GM13977 (cell line): ENCODE measurements at regions not wholly inside any gene's neighbourhood (a gene's known extent, or its start where the extent isn't known, plus 50 kb on each side); places are given as distances from the start of the nearest gene placed in this dataset.

ENCODE experiments used
- DNase-seq: peaks from one replicate; pipeline ENCODE4 v3.0.0; 2012; ENCODE audit warnings: low spot score
- CTCF ChIP-seq: IDR thresholded peaks from 2 replicates; pipeline ENCODE4 v1.5.1; 2012; ENCODE audit warnings: mild to moderate bottlenecking, control low read depth; ENCODE audit not compliant: insufficient read depth; ENCODE audit errors: extremely low read depth, missing control alignments
- in situ Hi-C: fragments of 300-500 bp; cut with MboI; formaldehyde crosslinking; loops from one replicate; pipeline ENCODE4 v1.12.0; 2022; ENCODE audit warnings: low sequenced_read_pairs, low pct_unique_long_range_greater_than_20kb, mixed read lengths, inconsistent platforms; ENCODE audit not compliant: unreplicated experiment

DNA sequence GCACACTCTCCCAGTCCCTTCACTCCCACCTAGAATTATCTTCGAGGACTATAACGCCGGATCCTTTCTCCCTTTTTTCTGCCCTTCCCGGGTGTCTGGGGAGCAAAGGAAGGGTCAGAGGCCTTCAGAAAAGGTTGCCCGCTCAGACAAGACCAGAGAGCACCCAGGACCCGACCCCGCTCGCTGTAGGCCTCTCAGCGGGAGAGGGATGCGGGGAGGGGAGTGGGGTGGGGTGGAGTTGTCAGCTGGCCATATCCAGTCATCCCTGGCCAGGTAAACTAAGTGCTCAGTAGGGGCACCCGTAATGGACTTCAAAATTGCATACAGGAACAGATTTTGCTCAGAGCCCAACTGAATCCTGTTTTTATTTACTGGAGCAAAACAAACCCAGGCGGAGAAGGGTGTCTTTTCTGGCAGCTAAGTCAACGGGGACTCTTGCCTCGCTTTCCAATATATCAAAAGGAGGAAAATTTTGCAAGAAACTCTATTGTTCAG is 65.0 kb downstream of the NOL4 start:
- TF ChIP-seq CTCF: no peak
- no peak for DNase-seq
- in situ Hi-C loops: no loop called here

DNA sequence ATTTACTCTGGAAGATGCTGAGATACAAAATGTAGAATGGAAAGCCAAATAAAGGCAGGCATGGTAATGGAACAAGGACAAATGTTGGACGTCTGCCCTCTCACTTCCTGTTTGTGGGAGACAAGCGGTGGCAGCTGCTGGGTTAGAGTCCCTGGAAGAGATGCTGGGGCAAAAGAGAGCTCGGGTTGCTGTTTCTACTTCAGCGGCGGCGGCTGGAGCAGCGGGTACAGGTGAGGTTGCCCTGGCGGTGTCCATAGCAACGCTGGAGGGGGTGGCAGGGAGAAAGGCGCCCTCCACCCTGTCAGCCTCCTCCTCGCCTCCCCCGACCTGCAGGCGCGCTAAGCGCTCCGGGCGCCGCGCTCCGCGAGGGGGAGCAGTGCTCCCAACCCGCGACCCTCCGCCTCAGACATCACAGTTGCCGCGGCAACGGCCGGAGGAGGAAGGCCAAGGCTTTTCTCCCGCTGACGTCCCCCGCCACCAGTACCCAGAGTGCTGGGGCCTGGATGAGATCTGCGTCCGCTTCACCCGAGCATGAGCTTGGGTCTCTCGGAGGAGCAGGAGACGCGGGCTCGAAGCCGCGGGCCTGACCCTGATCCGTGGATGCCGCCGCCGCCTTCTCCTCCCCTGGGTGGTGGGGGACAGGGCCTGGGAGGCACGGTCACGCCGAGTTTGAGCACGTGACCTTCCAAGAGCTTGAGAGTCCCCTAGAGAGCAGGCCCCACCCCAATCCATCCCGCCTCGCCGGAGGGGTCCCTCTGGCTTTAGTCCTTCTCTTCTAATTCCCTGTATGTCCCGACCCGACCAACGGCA is 65.6 kb downstream of the NOL4 start:
- TF ChIP-seq CTCF: peak; percentile 36
- DNase-seq: peak; percentile 11
- in situ Hi-C loops: no loop called here

DNA sequence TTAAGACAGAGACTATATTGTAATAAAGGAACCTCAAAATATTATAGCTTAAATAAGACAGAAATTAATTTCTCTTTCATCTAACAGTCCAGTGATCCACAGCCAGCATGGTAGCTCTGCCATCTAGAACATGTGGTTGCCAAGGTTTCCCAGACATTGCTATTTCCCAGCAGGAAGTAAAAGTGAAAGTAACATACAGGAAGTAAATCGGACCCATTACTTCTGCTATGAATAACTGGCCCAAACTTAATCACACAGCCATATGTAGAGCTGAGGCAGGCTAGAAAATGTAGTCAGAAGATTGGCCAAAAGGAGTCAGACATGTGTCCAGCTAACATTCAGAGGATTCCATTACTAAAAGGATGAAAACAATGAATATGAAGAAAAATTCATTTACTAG is 71.0 kb downstream of the NOL4 start:
- in situ Hi-C loops: no loop called here
- TF ChIP-seq CTCF: no peak
- DNase-seq: no peak

DNA sequence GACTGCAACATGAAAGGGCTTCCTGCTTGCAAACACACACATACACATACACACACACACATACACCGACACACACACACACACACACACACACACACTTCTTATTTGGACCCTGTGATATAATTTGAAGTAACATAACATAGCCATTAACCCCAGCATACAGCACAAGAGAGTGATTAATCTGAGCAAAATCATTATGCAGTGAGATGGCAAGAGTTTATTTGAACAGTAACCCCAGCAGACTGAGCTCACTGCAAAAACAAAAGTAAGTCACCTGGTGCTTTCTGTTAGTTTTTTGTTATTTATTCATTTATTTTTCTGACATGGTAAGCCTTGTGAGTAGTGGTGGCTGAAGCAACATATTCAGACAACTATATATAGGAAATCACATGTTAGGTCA is 93.7 kb downstream of the NOL4 start:
- no peak for TF ChIP-seq CTCF
- DNase-seq: no peak
- in situ Hi-C loops: loop anchor here (25.0 kb wide), 1 partner anchor 181 kb away; no protein-coding TSS in a partner anchor

GRCh38 chr18:34128436-34128835 is 96.3 kb downstream of the NOL4 start:
- no peak for TF ChIP-seq CTCF
- DNase-seq: no peak
- in situ Hi-C loops: loop anchor here (25.0 kb wide), 1 partner anchor 184 kb away; no protein-coding TSS in a partner anchor

GRCh38 chr18:34126121-34126520 is 98.6 kb downstream of the NOL4 start:
- in situ Hi-C loops: loop anchor here (25.0 kb wide), 1 partner anchor 186 kb away; no protein-coding TSS in a partner anchor
- DNase-seq: no peak
- no peak for TF ChIP-seq CTCF
